Tibial nerve (tissue), 3 donors: ENCODE measurements at regions not wholly inside any gene's neighbourhood (a gene's known extent, or its start where the extent isn't known, plus 50 kb on each side); places are given as distances from the start of the nearest gene placed in this dataset.

ENCODE experiments used
- POLR2A ChIP-seq, 2 donors: fragments of 450-650 bp; IDR thresholded peaks; one replicate each; pipeline ENCODE4 v1.6.1; 2017; ENCODE audit warnings: antibody characterized with exemption in 2 of 2, mild to moderate bottlenecking in 2 of 2, moderate library complexity in 2 of 2
- TF ChIP-seq, protein P1 (sequence below), 5 experiments: fragments of 200-600 bp in 3 of 5; fragments of 450-650 bp in 2 of 5; sonication (generic) in 3 of 5; IDR thresholded peaks; one replicate each; pipeline ENCODE4 v1.5.1; 2016 to 2019; ENCODE audit warnings: antibody characterized with exemption in 5 of 5, mild to moderate bottlenecking in 3 of 5, moderate library complexity in 2 of 5

DNA sequence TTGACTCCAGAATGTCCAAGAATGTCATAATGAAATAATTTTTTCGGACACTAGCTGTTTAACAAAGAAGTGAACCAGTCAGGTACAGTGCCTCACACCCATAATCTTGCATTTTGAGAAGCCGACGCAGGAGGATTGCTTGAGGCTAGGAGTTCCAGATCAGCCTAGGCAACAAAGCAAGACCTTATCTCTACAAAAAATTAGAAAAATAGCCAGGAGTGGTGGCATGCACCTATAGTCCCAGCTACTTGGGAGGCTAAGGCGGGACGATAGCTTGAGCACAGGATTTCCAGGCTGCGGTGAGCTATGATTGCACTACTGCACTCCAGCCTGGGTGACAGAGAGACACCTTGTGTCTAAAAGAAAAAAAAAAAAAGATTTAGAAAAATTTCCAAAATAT, 235.8 kb upstream of the FN1 start:
- no peak for TF ChIP-seq POLR2A (IDR thresholded peaks at IDR 0.05)
- TF ChIP-seq, protein P1, sequence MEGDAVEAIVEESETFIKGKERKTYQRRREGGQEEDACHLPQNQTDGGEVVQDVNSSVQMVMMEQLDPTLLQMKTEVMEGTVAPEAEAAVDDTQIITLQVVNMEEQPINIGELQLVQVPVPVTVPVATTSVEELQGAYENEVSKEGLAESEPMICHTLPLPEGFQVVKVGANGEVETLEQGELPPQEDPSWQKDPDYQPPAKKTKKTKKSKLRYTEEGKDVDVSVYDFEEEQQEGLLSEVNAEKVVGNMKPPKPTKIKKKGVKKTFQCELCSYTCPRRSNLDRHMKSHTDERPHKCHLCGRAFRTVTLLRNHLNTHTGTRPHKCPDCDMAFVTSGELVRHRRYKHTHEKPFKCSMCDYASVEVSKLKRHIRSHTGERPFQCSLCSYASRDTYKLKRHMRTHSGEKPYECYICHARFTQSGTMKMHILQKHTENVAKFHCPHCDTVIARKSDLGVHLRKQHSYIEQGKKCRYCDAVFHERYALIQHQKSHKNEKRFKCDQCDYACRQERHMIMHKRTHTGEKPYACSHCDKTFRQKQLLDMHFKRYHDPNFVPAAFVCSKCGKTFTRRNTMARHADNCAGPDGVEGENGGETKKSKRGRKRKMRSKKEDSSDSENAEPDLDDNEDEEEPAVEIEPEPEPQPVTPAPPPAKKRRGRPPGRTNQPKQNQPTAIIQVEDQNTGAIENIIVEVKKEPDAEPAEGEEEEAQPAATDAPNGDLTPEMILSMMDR (IDR thresholded peaks at IDR 0.05) = no peak
